ENCODE measurements at regions not wholly inside any gene's neighbourhood (a gene's known extent, or its start where the extent isn't known, plus 50 kb on each side); places are given as distances from the start of the nearest gene placed in this dataset.

- no peak for TF ChIP-seq YY1 (IDR thresholded peaks at IDR 0.05)
- TF ChIP-seq CTCF (IDR thresholded peaks at IDR 0.05; ENCODE audit: low read depth, low read length, missing input control), result no peak
- no peak for TF ChIP-seq RAD21 (IDR thresholded peaks at IDR 0.05)
- TF ChIP-seq REST (IDR thresholded peaks at IDR 0.05), result no peak
- TF ChIP-seq EGR1 (IDR thresholded peaks at IDR 0.05; ENCODE audit: low read depth in 2 of 2), result no peak
- TF ChIP-seq ZBTB33 (IDR thresholded peaks at IDR 0.05), result no peak
Observed at GRCh38 chr10:20685462-20685861, 211.6 kb downstream of the NEBL start.

Data from liver (tissue), 3 donors.